ENCODE measurements at regions not wholly inside any gene's neighbourhood (a gene's known extent, or its start where the extent isn't known, plus 50 kb on each side); places are given as distances from the start of the nearest gene placed in this dataset.
A peak's percentile ranks its signal among the peaks of the same experiment; 100 is the strongest.
"Not testable (repeated sequence)": the region's sequence is repeated elsewhere in the genome, so short reads cannot be mapped to it uniquely, and the experiment has no call there.

GRCh38 chr4:110411574-110412011 is 64.4 kb upstream of the ENPEP start:
- Histone ChIP-seq H3K9ac (ENCODE audit: insufficient read depth in 1 of 2, low read length in 2 of 2) (no peak overlapping the region), H3K27me3 (ENCODE audit: control insufficient read depth in 3 of 3, insufficient read depth in 3 of 3, low read length in 2 of 3) (no peaks in the 10 kb centered on the region), H3K4me1 (ENCODE audit: control insufficient read depth in 5 of 5, insufficient read depth in 5 of 5, low read length in 5 of 5) (peaks cover 0 to 41% (median 0%) of the 10 kb centered on the region in 5 donors), H3K36me3 (ENCODE audit: control insufficient read depth in 4 of 4, insufficient read depth in 4 of 4, low read length in 4 of 4) (no peaks in the 10 kb centered on the region), H3K27ac (ENCODE audit: low read depth in 1 of 2, low read length in 1 of 2) (no peak overlapping the region), H3K4me3 (no peak overlapping the region), H3K9me3 (ENCODE audit: control insufficient read depth in 4 of 4, insufficient read depth in 3 of 4, low read length in 3 of 4) (no peaks in the 10 kb centered on the region)
- DNase-seq (peak in 1 of 3 donors; percentile 9), ATAC-seq (ENCODE audit: insufficient read depth, low FRiP score) (no peak)
- 87 to 96% methylated on average over 5 of the region's 5 CpGs for WGBS, 2 donors
- TF ChIP-seq, protein P1, sequence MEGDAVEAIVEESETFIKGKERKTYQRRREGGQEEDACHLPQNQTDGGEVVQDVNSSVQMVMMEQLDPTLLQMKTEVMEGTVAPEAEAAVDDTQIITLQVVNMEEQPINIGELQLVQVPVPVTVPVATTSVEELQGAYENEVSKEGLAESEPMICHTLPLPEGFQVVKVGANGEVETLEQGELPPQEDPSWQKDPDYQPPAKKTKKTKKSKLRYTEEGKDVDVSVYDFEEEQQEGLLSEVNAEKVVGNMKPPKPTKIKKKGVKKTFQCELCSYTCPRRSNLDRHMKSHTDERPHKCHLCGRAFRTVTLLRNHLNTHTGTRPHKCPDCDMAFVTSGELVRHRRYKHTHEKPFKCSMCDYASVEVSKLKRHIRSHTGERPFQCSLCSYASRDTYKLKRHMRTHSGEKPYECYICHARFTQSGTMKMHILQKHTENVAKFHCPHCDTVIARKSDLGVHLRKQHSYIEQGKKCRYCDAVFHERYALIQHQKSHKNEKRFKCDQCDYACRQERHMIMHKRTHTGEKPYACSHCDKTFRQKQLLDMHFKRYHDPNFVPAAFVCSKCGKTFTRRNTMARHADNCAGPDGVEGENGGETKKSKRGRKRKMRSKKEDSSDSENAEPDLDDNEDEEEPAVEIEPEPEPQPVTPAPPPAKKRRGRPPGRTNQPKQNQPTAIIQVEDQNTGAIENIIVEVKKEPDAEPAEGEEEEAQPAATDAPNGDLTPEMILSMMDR (IDR thresholded peaks at IDR 0.05; ENCODE audit: control extremely low read depth, extremely low read depth): no peak

DNA sequence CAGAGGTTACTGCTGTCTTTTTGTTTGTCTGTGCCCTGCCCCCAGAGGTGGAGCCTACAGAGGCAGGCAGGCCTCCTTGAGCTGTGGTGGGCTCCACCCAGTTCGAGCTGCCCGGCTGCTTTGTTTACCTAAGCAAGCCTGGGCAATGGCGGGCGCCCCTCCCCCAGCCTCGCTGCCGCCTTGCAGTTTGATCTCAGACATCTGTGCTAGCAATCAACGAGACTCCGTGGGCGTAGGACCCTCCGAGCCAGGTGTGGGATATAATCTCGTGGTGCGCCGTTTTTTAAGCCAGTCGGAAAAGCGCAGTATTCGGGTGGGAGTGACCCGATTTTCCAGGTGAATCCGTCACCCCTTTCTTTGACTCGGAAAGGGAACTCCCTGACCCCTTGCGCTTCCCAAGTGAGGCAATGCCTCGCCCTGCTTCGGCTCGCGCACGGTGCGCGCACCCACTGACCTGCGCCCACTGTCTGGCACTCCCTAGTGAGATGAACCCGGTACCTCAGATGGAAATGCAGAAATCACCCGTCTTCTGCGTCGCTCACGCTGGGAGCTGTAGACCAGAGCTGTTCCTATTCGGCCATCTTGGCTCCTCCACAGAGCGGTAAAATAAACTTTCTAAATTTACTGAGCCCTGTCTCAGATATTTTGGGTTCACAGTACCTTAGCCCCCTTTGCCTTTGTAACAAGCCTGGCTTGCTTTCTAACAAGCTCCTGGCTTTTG is 64.9 kb upstream of the ENPEP start:
- H3K9me3 ChIP-seq (ENCODE audit: control insufficient read depth in 4 of 4, insufficient read depth in 3 of 4, low read length in 3 of 4); H3K9ac ChIP-seq (ENCODE audit: insufficient read depth in 1 of 2, low read length in 2 of 2); H3K36me3 ChIP-seq (ENCODE audit: control insufficient read depth in 4 of 4, insufficient read depth in 4 of 4, low read length in 4 of 4); H3K27me3 ChIP-seq (ENCODE audit: control insufficient read depth in 3 of 3, insufficient read depth in 3 of 3, low read length in 2 of 3); H3K4me3 ChIP-seq; H3K27ac ChIP-seq (ENCODE audit: low read depth in 1 of 2, low read length in 1 of 2); DNase-seq; ATAC-seq (ENCODE audit: insufficient read depth, low FRiP score): not testable (repeated sequence)
- WGBS, 2 donors: 67 to 73% methylated on average over 16 to 25 of the region's 35 CpGs
- H3K4me1 ChIP-seq (ENCODE audit: control insufficient read depth in 5 of 5, insufficient read depth in 5 of 5, low read length in 5 of 5): peaks cover 0 to 41% (median 0%) of the 10 kb centered on the region in 5 donors

GRCh38 chr4:110400086-110400485 is 75.9 kb upstream of the ENPEP start:
- TF ChIP-seq, protein P1 (IDR thresholded peaks at IDR 0.05; ENCODE audit: control extremely low read depth, extremely low read depth): no peak
- ATAC-seq (ENCODE audit: insufficient read depth, low FRiP score): no peak
- Histone ChIP-seq H3K4me3 (no peak overlapping the region), H3K36me3 (ENCODE audit: control insufficient read depth in 4 of 4, insufficient read depth in 4 of 4, low read length in 4 of 4) (no peaks in the 10 kb centered on the region), H3K27ac (ENCODE audit: low read depth in 1 of 2, low read length in 1 of 2) (no peak overlapping the region), H3K9me3 (ENCODE audit: control insufficient read depth in 4 of 4, insufficient read depth in 3 of 4, low read length in 3 of 4) (no peaks in the 10 kb centered on the region), H3K27me3 (ENCODE audit: control insufficient read depth in 3 of 3, insufficient read depth in 3 of 3, low read length in 2 of 3) (no peaks in the 10 kb centered on the region), H3K4me1 (ENCODE audit: control insufficient read depth in 5 of 5, insufficient read depth in 5 of 5, low read length in 5 of 5) (no peaks in the 10 kb centered on the region), H3K9ac (ENCODE audit: insufficient read depth in 1 of 2, low read length in 2 of 2) (no peak overlapping the region)
- DNase-seq: no peak
- 71 to 76% methylated on average over 7 of the region's 7 CpGs for WGBS, 2 donors

DNA sequence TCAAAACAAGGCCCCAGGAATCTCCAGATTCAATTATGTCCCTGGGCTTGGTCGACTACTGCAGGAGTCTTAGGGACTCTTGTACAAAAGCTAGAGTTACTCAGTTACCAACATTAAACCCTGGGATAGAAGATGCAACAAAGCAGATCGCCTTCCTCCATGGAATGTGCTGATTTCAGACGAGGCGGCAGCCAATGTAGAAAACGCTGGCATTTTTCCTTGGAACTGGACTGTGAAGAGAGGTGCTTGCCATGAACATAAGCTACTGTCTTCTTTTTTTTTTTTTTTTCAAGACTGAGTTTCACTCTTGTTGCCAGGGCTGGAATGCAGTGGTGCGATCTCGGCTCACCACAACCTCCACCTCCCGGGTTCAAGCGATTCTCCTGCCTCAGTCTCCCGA is 76.9 kb upstream of the ENPEP start:
- ATAC-seq (ENCODE audit: insufficient read depth, low FRiP score); H3K27ac ChIP-seq (ENCODE audit: low read depth in 1 of 2, low read length in 1 of 2); H3K9ac ChIP-seq (ENCODE audit: insufficient read depth in 1 of 2, low read length in 2 of 2); H3K9me3 ChIP-seq (ENCODE audit: control insufficient read depth in 4 of 4, insufficient read depth in 3 of 4, low read length in 3 of 4); H3K4me3 ChIP-seq; H3K36me3 ChIP-seq (ENCODE audit: control insufficient read depth in 4 of 4, insufficient read depth in 4 of 4, low read length in 4 of 4); H3K4me1 ChIP-seq (ENCODE audit: control insufficient read depth in 5 of 5, insufficient read depth in 5 of 5, low read length in 5 of 5); H3K27me3 ChIP-seq (ENCODE audit: control insufficient read depth in 3 of 3, insufficient read depth in 3 of 3, low read length in 2 of 3): not testable (repeated sequence)
- WGBS, 2 donors: 82 to 91% methylated on average over 10 of the region's 10 CpGs
- DNase-seq: peak in 1 of 3 donors; percentile 3

All from lung (tissue), 11 donors.